ENCODE measurements at regions not wholly inside any gene's neighbourhood (a gene's known extent, or its start where the extent isn't known, plus 50 kb on each side); places are given as distances from the start of the nearest gene placed in this dataset.

DNA sequence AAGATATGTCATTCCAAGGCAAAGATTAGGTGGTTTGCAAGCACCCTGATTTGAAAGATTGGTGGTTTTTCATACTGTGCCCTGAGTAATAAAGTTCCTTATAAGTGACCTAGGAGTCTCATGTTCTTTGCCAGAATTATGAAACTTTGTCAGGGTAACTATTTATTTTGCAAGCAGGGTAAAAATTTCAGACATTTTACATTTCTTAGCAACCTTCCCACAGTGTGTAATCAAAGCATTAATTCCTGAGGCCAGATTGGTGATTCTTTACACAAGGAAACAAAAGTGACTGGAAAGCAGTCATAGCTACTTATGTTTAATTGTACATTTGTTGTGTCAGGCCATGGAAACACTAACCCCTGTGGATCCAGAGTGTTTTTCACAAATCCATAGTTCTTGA, 998.0 kb upstream of the B3GALT2 start:
- no peak for DNase-seq

DNA sequence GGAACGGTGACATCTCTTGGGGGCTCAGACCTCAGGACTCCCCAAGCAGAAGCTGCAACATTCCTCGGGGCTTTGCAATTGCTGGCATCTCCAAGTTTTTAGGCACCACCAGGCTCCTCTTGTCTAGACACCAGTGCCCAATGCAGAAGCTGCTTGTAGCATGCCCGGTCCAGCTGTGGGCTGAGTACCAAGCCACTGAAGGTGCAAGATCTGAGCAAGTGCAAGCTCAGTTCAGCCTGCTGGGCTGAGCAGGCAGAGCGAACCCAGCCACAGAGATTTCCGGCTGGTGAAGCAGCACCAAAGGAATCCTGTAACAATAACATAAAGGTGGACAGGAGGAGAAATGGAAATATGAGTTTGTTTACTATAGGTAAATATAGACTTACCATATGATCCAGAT, 995.4 kb upstream of the B3GALT2 start:
- DNase-seq, result no peak

DNA sequence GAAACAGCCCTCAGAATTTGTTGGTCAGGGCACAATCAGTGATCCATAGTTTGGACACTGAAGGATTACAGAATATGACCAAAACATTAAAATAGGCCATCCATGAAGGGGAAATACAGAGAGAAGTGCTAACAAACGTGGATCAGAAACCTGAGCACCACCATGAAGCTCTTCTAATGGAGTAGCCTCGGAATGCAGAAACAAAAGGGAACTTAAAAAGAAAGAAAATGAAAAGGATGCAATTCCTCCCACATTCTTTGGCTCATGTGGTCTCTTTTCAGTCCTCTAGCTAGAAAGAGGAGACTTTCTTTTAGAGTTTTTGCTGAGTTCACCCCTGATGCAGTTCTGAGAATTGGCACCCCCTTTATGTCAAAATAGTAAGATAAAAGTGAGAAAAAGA, 989.8 kb upstream of the B3GALT2 start:
- DNase-seq, result no peak

DNA sequence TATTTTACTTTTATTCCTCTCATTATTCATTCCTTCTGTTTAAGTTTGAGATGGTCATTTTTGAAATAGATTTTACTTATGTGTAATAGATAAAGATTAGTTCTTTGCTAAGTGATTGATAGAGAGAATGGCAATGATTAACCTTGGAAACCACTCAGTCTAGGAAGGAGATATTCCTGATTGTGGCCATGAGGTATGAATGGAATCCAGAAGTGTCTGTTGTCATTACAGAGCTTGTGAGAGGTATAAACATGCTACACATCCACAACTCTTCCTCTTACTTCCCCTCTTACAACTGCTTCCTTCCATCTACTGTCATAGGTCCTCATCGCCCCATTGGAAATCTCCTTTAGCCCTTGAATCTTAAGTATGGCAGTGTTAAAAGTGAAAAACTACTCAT, 988.8 kb upstream of the B3GALT2 start:
- DNase-seq, result no peak

DNA sequence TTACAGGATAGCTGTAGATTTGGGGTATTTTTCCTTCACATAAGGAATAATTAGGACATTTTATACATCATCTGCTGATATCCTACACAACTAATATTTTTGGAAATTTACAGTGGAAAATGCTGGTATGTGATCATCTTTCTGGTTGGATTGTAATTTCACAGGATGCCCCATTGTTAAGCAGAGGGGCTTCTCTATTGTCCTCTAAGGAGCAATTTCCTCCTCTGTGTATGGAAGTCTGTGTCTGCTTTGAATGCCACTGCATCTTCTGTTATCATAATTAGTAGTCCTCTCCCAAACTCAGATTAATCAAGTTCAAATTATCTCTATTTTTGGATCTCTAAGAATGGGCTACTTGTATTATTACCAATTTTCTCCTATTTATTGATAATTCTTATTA, 988.1 kb upstream of the B3GALT2 start:
- no peak for DNase-seq

DNA sequence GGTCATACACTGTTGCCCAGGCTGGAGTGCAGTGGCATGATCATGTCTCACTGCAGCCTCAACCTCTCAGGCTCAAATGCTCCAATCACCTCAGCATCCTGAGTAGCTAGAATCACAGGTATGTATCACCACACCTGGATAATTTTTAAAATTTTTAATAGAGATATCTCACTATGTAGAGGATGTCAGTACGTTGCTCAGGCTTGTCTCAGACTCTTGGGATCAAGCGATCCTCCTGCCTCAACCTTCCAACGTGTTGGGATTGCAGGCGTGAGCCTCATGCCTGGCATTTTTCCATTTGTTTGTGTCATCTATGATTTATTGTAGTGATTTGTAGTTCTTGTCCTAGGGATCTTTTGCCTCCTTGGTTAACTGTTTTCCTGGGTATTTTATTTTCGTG, 985.2 kb upstream of the B3GALT2 start:
- DNase-seq, result no peak

DNA sequence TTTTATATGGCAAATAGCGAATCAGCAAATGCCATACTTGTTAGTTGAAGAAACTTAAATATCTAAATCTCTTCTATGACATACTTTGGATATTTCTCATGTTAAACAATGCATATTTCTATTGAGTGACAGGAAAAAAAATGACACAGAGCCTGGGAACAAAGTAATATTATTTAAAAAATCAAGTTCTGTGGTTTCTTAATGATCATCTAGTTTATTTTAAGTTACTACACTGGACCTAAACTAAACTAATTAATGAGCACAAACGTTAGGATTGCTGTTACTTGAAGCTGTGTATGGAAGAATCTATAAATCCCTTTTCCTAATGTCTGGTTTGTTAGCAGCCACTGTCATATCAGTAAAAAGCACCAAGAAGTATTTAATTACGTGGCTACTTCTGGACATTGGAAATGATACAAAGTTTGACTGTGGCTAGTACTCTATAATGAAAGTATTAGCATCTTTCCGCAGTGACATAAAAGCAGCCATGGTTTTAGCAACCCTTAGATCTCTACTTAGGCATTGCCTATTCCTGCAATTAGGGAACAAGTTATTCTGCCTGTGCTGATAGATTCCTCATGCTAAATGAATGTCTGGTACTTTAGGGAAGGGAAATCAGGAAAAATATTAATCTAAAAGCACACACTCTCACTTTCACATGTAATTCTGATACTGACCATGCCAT, 981.7 kb upstream of the B3GALT2 start:
- no peak for DNase-seq

DNA sequence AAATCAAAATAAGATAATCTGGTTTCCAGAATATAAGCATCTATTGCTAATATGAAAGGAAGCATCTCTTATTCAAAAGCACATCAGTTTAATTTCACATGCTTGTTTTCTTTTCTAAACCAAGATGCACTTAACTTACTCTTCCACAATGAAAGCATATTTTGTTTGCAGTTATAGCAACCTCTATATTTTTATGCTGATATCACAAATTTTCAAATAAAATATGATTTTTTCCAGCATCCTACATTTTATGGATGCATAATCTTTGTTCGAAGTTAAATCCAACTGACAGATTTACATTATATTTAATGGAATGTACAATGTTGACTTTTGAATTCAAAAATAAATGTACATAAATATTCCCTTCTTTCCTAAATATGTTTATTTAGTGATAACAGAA, 978.3 kb upstream of the B3GALT2 start:
- DNase-seq, result no peak

DNA sequence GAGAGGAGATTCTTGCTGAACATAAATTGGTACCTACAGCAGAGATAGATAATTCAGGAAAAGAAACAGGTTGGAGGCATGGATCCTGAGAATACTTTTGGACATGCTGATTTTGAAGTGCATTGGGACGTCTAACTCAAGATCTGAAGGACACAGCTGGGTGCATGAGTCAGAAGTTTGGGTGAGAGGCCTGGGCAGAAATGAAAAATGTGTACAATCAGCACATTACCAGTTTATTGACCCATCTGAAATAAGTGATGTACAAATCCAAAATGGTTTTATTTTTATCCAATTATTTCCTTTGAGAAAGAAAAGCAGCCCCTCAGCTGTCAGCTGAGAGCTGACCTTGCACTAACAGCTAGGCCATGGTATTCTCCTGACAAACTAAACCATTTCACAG, 975.2 kb upstream of the B3GALT2 start:
- DNase-seq, result no peak

DNA sequence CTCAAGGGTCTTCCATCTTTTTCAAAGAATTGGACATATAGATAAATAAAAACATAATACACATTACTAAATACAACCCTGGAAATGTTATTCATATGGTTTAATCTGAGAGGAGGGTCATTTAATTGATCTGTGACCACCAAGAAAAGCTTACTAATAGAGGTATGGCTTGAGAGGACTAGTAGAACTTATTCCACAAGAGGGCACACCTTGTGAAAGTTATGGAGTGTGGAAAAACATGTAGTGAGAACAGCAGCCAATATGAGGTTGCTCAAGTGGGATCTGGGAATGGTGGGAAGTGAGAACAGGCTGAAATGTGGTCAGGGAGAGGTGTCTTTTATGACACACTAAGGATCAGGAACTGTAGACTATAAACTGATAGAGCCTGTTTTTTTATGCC, 973.5 kb upstream of the B3GALT2 start:
- no peak for DNase-seq

DNA sequence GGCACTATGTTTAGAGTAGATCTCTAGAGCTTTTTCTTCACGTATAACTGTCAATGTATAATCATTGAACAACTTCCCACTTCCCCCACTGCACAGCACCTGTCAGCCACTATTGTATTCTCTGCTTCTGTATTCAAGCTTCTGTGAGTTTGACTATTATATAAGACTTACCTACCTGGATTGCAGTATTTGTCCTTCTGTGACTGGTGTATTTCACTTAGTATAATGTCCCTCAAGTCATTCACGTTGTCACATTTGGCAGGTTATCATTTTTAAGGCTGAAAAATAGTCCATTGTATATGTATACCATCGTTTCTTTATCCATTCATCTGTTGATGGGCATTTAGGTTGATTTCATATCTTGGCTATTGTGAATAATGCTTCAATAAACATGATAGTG, 969.5 kb upstream of the B3GALT2 start:
- no peak for DNase-seq

DNA sequence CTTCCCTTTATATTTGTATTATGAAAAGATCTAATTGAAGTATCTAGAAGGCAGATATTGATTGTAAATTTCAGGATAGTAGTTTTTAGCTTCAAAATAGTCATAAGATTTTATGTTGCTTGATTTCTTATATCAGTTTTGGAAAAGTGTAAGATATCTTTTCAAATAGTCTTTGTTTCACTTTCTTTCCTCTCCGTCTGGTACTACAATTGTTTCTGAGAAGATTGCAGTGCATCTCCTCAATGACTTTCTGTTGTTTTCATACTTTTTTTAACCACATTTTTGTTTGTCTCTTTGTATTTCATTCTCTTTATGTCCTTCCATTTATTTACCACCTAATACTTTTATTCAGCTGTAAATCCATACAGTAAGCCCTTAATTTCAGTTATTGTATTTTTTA, 964.6 kb upstream of the B3GALT2 start:
- no peak for DNase-seq

DNA sequence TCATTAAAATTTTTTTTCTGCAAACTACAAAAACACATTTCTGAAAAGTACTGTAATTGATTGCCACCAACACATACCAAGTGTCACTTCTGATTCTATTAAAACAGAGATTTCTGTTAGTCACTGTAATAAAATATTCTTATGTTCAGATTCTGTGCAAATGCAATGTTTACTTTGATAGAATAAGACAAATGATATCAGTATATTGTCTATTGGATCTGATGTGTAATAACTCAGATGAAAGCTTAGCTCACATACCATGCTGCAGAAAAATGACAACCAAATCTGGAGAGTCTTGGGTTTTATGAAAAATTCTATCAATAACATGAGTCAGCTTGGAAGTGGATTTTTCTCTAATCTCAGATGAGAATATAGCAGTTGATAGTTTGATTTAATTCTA, 963.8 kb upstream of the B3GALT2 start:
- DNase-seq, result no peak

DNA sequence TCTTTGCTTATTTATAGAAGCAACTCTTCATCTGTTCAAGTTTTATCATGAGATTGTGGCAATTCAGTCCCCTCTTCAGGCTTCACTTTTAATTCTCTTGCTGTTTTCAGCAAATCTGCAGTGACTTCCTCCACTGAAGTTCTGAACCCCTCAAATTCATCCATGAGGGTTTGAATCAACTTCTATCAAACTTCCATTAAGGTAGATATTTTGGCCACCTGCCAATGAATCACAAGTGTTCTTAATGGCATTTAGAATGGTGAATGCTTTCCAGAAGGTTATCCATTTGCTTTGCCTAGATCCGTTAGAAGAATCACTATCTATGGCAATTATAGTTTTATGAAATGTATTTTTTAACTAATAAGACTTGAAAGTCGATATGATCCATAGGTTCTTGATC, 946.7 kb upstream of the B3GALT2 start:
- DNase-seq, result no peak

DNA sequence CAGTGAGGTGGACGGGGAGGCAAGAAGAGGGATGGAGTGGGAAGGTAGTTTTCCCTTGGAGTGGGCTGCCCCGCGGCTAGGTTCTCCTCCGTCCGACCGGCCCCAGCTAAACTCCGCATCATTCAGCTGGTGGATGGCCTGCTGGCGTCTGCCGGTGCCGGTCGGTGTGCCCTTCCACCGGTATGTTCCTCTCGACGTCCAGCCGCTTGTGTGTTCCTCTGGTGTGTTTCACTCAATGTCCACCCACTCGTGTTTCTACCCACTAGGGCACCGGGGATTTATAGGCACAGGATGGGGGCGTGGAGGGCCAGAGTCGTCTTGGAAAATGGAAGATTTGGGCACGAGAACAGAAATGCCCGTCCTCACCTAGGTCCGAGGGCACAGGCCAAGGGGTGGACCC, 931.7 kb upstream of the B3GALT2 start:
- no peak for DNase-seq

DNA sequence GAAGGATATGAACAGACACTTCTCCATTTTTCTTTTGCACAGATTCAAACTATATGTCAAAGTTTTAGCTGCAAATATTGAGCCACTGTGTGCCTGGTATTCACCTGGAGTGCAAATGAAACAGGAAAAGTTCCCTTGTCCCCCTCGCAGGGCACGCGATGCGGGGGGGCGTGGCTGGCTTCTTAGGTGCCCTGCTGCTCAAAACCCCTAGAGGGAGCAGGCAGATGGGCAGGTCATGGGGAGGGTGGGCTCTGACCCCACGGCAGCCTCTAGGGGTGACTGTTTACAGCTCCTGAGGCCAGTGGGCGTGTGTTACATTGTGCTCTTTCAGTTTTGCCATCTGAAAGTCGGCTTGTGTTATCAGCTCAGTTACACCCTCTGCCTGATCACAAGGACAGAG, 931.2 kb upstream of the B3GALT2 start:
- DNase-seq, result no peak

DNA sequence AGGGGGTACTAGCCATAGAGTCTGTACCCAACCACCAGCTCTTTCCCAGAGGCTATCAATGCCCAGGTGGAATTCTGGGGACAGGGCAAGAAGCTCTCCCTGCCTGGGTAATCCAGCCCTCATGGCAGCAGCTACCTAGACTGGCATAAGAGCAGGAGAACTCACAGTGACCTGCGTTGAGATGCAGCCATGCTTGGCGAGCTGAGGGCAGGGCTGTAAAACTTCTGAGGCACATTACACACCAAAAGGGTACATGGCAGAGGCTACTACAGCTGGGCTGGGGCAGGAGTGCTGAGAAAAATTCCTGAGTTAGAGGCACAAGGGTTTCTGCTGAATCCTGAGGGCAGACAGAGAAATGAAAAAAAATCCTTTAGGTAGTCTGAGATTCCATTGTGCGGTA, 927.9 kb upstream of the B3GALT2 start:
- DNase-seq, result no peak

DNA sequence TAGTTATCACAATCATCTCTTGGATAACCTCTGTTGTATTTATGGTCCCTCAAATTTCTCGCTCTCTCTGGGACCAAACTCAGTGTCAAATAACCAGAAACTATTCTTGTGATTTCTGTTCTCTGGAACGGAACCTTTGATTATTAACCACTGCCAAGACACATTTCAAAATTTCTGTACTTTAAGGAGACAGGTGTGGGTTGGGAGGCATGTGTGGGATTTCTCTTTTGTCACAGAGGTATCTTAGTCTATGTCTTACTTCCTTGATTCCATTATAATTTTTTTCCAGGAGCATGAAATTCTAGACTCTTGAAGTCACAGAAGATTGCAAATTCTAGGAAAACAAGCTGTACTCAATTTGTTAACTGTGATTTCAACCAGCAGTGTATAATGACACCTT, 919.0 kb upstream of the B3GALT2 start:
- DNase-seq, result no peak

DNA sequence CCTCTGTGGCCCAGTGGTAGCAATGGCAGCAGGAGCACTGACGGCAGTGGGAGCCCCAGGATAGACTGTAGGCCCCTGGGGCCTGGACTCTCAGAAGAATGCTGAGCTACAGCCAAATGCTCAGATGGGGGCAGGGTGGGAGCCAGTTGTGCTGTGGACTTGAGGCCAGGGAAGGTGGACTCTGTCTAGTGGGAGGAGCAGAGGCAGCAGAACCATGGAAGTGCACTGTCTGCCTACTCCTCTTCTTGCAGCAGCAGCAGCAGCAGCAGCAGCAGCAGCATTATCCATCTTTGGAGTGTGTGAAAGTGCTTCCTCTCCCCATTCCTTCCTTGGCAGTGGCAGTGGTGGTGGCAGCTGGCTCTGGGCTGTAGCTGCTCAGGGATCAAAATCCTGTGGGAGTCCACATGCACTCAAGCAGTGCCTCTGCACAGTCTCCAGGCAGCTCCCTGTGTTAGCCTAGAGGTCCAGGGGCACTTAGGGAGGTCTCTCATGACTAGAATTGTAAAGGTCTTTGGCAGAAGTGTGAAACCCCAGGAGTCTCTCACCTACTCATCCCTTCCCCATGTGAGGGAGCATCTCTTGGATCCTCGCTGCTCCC, 917.9 kb upstream of the B3GALT2 start:
- no peak for DNase-seq

DNA sequence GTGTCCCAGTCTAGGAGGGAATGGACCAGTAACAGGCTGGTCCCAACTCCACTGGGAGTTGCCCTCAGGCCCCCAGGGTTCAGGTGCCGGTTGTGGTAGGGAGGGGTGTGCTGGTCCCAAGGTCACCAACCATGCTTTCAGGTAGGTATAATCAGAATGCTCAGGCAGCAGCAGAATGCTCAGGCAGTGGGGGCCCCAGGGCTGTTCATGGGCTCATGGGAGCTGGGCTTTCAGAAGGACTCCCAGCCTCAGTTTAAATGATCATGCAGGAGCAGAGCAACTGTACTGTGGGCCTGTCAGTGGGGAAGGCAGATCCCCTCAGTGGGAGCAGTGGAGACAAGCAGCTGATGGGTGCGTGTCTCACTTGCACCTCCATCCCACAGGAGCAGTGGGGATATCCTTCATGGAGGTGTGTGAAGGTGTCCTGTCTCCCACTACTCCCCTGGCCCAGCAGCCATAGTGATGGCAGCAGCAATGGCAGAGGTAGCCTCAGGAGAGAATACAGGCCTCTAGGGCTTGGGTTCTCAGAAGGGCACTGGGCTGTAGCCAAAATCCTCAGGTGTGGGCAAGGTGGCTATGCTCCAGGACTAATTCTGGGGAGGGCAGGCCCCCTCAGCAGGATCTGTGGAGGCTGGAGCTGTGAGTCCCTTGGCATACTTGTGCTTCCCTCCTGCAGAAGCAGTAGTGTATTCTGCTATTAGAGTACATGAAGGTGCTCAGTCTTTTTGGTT, 917.3 kb upstream of the B3GALT2 start:
- no peak for DNase-seq

DNA sequence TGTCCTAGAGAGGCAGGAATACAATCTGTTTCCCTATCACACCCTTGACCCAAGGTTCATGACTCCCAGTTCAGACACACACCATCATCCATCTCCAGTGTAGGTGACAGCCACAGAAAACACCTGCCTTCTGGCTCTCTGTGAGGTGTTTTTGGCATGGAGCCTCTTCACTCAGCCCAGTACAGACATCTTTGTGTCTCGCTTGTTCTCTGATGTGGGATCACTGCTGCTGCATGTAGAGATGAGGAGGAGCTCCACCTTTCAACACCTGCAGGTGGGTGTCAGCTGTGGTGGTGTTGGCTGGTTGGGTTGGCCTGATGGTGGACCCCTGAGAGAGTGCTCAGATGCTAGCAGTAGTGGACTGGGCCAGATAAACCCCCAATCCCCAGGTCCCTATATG, 916.7 kb upstream of the B3GALT2 start:
- DNase-seq, result no peak

DNA sequence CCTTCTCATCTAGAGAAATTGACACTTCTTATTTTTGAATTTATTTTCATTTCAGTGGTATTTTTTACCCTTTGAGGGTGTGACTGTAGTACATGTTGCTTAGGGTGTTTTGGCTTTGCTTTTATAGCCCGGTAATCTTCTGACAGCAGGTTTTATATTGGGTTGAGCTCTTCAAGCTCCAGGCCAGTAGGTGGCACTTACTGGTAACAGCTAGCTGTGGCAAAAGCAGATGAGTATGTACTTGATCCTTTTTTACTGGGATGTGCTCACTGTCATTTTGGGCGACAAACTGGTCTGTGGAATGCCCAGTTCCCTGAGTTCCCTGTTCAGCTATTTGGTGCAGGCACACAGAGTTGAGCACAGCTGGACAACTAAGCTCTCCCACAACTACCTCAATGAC, 916.2 kb upstream of the B3GALT2 start:
- no peak for DNase-seq

DNA sequence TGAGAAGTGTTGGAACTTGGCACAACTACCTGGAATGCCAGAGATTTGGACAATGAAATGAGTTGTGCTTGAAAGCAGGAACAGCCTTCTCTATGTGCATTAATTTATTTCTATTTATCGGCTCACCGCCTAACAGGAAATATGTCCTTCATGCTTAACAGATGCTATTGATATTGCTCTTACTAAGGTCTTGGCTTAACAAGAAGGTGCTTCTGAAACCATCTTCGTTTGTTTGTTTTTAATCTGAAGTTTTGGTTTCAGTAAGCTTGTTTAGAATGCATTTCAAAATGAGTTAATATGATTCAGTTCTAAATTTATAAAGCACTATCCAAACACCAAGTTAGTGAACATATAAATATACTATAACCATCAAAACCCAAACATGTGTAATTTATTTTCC, 898.3 kb upstream of the B3GALT2 start:
- no peak for DNase-seq

DNA sequence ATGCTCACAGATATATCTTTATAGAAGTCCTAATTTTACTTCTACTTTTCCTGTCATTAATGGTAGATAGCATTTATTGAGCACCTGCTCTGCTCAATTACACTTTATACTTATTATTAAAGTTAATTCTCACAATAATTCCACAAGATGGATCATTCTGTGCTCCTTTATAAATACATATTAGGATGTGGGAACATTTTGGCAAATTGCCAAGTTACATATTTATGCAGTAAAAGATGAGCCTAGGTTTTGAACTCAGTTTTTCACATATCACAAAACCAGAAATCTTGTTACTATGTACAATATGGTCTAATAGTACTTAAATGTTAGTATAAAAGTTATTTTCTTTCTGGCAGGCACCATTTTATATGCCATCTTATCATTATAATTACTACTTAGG, 895.0 kb upstream of the B3GALT2 start:
- no peak for DNase-seq

DNA sequence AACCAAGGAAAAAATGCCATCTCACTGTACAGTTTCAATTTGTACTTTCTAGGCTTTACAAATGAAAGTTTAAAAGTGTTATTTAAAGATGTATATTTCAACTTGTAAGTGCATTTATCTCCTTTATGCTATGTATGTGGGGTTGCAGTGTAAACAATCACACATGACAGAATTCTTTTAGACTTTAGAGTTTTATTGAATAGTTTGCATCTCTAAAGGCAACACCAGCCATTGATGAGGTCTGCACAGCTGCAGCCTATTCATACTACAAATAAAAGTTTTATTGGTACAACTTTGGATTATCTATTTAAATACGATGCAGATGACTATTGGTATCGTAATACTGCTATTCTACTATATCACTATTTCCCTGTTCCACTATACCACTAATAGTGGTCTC, 894.4 kb upstream of the B3GALT2 start:
- no peak for DNase-seq
